ENCODE measurements at regions not wholly inside any gene's neighbourhood (a gene's known extent, or its start where the extent isn't known, plus 50 kb on each side); places are given as distances from the start of the nearest gene placed in this dataset.

DNA sequence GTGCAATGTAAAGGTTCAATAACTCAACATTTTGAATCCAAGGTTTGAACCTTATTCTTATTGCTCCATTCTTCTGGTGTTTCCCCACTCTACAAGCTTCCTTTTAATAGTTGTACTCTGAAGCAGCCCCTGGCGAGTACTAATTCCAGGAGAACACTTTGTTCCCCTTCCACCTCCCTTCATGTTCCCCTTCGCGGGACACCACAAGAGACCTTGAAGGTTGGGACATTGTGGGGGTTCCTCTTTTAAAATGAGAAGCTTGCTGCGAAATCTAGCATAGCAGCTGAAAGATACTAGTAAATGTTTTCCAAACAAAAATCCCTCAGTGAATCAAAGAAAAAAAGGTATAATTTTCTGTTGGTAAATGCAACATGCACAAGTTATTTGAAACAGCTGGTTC lies 626.3 kb upstream of the LRRC4C start:
- TF ChIP-seq, protein P1, sequence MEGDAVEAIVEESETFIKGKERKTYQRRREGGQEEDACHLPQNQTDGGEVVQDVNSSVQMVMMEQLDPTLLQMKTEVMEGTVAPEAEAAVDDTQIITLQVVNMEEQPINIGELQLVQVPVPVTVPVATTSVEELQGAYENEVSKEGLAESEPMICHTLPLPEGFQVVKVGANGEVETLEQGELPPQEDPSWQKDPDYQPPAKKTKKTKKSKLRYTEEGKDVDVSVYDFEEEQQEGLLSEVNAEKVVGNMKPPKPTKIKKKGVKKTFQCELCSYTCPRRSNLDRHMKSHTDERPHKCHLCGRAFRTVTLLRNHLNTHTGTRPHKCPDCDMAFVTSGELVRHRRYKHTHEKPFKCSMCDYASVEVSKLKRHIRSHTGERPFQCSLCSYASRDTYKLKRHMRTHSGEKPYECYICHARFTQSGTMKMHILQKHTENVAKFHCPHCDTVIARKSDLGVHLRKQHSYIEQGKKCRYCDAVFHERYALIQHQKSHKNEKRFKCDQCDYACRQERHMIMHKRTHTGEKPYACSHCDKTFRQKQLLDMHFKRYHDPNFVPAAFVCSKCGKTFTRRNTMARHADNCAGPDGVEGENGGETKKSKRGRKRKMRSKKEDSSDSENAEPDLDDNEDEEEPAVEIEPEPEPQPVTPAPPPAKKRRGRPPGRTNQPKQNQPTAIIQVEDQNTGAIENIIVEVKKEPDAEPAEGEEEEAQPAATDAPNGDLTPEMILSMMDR (IDR thresholded peaks at IDR 0.05): no peak
- no peak for TF ChIP-seq POLR2A (IDR thresholded peaks at IDR 0.05)

All from uterus (tissue), 2 donors.